HG03045 (cell line): ENCODE measurements at regions not wholly inside any gene's neighbourhood (a gene's known extent, or its start where the extent isn't known, plus 50 kb on each side); places are given as distances from the start of the nearest gene placed in this dataset.

Experiments
- ATAC-seq: cut with Tn5 transposase; IDR thresholded peaks from one replicate; pipeline ENCODE4 v1.9.1; 2021; ENCODE audit warnings: mild to moderate bottlenecking, moderate library complexity; ENCODE audit not compliant: unreplicated experiment

GRCh38 chr1:72366466-72366865, 84.1 kb upstream of the NEGR1 start:
- ATAC-seq, result no peak

DNA sequence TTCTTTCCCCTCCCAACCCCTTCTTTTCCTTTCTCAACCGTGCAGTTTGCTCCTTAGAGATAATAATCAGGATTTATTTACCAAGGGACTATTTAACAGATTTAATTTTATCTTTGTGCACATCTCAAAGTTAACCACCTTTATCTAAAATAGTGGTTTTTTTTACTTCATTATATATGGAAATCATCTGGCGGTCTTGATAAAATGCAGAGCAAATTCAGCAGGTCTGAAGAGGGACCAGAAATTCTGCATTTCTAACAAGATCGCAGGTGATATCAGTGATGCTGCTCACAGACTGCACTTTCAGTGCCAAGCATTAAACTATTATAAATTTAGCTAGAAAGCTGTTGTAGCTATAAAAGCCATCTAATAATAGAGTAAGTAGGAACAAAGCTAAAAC, 83.4 kb upstream of the NEGR1 start:
- ATAC-seq, result no peak

GRCh38 chr1:72362538-72362937, 80.2 kb upstream of the NEGR1 start:
- no peak for ATAC-seq

- no peak for ATAC-seq
These were observed 75.1 kb upstream of the NEGR1 start for GRCh38 chr1:72357411-72357810.

GRCh38 chr1:72355899-72356298, 73.6 kb upstream of the NEGR1 start:
- ATAC-seq, result no peak

GRCh38 chr1:72341661-72342060, 59.3 kb upstream of the NEGR1 start:
- ATAC-seq, result no peak

GRCh38 chr1:72336776-72337175, 54.4 kb upstream of the NEGR1 start:
- no peak for ATAC-seq
